ENCODE measurements at regions not wholly inside any gene's neighbourhood (a gene's known extent, or its start where the extent isn't known, plus 50 kb on each side); places are given as distances from the start of the nearest gene placed in this dataset.

DNA sequence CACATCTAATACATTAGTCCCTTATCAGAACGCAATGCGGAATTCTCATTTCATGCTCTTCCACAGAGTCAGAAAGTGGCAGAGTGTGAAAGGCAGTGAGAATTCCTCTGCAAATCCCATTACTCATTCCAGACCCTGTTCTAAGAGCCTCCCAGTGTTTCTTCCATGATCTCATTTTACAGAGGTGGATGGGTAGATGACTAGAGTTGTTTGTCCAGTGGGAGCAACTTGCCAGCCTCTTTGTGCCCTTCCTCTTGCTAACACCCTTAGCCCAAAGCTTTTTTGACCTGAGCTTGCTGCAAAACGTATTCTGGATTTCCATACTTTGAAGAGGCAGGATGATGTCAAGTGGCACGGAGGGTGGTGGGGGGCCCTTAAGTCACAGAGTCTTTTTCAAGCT is 467.7 kb upstream of the RGPD4 start:
- no peak for DNase-seq (ENCODE audit: low read depth in 4 of 4, low spot score in 2 of 4)

DNA sequence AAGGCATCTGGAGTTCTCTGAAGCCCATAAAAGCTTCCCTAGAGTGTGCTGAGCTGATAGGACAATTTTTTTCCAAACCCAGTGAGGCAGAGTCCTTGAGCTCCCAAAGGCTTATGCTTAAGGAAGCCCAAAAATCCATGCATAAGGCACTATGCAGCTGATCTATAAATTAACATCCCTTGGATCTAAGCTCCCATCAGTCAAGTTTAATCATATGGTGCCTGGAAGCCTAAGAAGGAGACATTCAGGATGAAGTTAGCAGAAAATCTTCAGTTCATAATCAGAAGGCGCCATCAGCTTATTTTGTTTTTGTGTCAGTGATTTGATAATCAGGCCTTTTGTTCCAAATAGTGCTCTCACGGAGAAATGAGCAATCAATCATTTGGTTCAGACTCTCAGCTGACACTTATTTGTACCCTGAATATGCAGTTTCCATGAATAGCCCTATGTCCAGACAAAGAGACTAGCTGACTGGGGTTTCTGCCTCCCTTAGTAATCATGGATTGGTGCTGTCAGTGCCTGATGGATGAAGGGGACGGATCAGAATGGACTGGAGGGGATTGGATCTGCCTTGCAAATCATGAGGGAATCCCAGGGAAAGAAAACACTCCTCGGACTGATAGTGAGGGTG is 464.8 kb upstream of the RGPD4 start:
- no peak for DNase-seq (ENCODE audit: low read depth in 4 of 4, low spot score in 2 of 4)

DNA sequence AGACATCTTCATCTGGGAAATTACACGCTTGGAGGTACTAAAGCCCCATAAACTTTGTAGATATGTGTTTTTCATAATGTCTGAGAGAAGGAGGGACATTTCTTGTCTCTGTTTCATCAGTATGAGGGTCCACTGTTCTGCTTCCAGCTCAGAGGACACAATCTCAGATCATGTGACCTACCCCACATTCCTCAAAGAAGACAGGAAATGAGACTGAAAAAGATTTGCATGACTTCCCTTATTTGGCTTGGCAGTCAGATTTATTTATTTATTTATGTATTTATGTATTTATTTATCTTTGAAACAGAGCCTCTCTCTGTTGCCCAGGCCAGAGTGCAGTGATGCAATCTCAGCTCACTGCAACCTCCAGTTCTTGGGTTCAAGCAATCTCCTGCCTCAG is 463.7 kb upstream of the RGPD4 start:
- no peak for DNase-seq (ENCODE audit: low read depth in 4 of 4, low spot score in 2 of 4)

GRCh38 chr2:107363806-107364205 is 462.9 kb upstream of the RGPD4 start:
- DNase-seq (ENCODE audit: low read depth in 4 of 4, low spot score in 2 of 4) = no peak

- no peak for DNase-seq (ENCODE audit: low read depth in 4 of 4, low spot score in 2 of 4)
Observed at GRCh38 chr2:107364361-107364950, 462.2 kb upstream of the RGPD4 start.

DNA sequence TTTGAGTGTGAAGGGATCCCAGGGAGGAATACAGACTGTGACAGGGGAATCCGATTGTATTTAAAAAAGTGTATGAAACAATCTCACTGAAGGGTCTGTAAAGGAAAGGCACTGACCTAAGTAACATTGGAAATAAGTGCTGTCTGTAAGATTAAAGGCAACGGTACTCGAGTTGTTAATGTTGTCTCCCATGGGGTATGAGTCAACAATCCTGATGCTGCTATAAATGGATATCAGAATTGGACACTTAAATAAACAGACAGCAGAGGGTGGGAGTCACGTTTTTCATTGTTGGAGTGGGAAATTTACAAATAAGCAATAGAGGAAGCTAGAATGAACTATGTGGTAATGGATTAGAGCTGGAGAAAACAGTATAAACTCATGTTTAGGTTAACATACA is 452.4 kb upstream of the RGPD4 start:
- no peak for DNase-seq (ENCODE audit: low read depth in 4 of 4, low spot score in 2 of 4)

DNA sequence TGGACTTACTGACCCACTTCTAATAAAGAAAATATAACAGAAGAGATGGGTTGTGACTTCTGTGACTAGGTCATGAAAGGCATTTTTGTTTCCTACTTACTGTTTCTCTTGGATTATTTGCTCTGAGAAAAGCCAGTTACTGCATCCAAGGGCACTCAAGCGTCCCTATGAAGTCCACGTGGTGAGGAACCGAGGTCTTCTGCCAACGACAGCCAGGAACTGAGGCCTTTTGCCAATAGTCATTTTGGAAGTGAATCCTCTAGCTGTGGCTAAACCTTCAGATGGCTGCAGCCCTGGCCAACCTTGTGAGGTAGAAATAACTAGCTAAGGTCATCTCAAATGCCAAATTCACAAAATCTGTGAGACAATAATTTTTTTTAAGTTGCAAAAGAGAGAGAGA is 449.8 kb upstream of the RGPD4 start:
- DNase-seq (ENCODE audit: low read depth in 4 of 4, low spot score in 2 of 4) = no peak

- DNase-seq (ENCODE audit: low read depth in 4 of 4, low spot score in 2 of 4) = no peak
Observed at GRCh38 chr2:107380912-107381311, 445.8 kb upstream of the RGPD4 start.

DNA sequence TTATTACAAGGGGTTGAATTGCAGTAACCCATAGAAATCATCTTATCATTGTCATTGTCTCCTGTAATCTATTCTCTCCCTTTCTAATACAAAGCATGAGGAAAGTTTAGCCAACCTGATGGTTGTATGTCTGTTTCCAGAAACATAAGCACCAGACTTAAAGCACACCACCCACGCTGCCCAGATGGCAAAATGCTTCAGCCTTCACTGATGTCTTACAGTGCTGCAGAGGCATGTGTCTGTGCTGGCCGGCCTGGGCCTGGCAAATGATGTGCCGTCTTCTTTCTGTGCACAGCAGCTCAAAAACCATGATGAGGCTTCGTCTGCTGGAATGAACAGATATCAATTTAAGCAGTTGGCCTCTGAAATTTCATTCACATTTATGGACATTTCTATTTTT is 443.0 kb upstream of the RGPD4 start:
- DNase-seq (ENCODE audit: low read depth in 4 of 4, low spot score in 2 of 4) = no peak

- DNase-seq (ENCODE audit: low read depth in 4 of 4, low spot score in 2 of 4) = no peak
Observed at GRCh38 chr2:107384422-107384821, 442.3 kb upstream of the RGPD4 start.

GRCh38 chr2:107385921-107386320 is 440.8 kb upstream of the RGPD4 start:
- no peak for DNase-seq (ENCODE audit: low read depth in 4 of 4, low spot score in 2 of 4)

DNA sequence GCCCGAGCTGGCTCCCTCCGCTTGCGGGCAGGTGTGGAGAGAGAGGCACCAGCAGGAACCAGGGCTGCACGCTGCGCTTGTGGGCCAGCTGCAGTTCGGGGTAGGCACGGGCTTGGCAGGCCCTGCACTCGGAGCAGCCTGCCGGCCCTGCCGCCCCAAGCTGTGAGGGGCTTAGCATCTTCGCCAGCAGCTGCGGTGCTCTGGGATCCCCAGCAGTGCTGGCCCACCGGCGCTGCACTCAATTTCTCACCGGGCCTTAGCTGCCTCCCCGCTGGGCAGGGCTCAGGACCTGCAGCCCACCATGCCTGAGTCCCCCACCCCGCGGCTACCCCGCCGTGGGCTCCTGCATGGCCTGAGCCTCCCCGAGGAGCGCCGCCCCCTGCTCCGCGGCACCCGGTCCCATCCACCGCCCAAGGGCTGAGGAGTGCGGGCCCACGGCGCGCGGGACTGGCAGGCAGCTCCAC is 434.4 kb upstream of the RGPD4 start:
- DNase-seq (ENCODE audit: low read depth in 4 of 4, low spot score in 2 of 4) = no peak

DNA sequence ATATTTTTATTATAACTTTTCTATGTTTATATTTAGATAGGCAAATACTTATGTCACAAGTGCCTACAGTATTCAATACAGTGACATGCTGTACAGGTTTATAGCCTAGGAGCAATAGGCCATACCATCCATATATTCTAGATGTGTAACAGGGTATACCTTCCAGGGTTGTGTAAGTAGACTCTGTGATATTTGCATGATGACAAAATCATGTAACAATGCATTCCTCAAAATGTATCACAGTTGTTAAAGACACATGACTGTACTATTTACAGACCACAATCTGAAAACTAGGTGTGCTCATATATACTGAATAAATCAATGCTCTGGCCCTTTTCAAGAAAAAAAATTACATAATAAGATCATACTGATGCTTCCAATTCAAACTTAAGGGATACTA is 433.2 kb upstream of the RGPD4 start:
- no peak for DNase-seq (ENCODE audit: low read depth in 4 of 4, low spot score in 2 of 4)

DNA sequence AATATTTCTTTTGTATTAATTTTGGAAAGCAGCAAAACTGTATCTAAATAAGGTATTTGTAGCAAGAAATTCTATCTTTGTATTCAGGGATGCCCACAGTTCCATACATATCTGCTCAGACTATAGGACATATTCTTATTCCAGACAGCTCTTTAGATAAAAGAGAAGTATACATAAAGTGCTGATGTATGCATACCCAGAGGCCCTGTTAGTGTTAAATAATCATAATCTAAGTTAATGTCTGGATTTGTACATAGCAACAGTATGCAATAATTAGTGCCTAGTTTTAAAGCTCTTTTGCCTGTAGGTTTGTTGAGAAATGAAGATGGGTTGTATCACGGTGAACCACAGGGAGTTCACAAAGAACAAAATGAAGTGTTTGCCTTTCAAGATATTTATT is 428.0 kb upstream of the RGPD4 start:
- no peak for DNase-seq (ENCODE audit: low read depth in 4 of 4, low spot score in 2 of 4)

- no peak for DNase-seq (ENCODE audit: low read depth in 4 of 4, low spot score in 2 of 4)
Observed at GRCh38 chr2:107402330-107402729, 424.4 kb upstream of the RGPD4 start.

- no peak for DNase-seq (ENCODE audit: low read depth in 4 of 4, low spot score in 2 of 4)
Observed at GRCh38 chr2:107405261-107405660, 421.4 kb upstream of the RGPD4 start.

GRCh38 chr2:107407017-107407416 is 419.7 kb upstream of the RGPD4 start:
- no peak for DNase-seq (ENCODE audit: low read depth in 4 of 4, low spot score in 2 of 4)

GRCh38 chr2:107407974-107408373 is 418.7 kb upstream of the RGPD4 start:
- no peak for DNase-seq (ENCODE audit: low read depth in 4 of 4, low spot score in 2 of 4)

DNA sequence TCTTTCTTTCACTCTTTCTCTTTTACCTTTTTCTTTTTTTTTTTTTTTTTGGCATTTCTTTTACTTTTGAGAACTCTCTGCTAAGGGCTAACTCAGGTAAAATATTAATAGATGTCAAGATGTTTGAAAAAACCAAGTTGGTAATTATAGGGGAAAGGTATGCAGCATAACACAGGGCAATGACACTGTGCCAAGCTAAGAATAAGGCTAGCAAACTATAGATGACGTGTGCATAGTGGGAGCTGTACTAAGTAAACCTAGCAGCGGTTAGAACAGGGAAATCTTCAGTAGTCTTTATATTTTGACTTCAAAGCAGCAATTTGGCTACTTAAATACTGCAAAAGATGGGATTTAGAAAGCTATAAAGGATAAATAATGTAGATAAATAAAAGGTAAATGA is 415.4 kb upstream of the RGPD4 start:
- no peak for DNase-seq (ENCODE audit: low read depth in 4 of 4, low spot score in 2 of 4)

DNA sequence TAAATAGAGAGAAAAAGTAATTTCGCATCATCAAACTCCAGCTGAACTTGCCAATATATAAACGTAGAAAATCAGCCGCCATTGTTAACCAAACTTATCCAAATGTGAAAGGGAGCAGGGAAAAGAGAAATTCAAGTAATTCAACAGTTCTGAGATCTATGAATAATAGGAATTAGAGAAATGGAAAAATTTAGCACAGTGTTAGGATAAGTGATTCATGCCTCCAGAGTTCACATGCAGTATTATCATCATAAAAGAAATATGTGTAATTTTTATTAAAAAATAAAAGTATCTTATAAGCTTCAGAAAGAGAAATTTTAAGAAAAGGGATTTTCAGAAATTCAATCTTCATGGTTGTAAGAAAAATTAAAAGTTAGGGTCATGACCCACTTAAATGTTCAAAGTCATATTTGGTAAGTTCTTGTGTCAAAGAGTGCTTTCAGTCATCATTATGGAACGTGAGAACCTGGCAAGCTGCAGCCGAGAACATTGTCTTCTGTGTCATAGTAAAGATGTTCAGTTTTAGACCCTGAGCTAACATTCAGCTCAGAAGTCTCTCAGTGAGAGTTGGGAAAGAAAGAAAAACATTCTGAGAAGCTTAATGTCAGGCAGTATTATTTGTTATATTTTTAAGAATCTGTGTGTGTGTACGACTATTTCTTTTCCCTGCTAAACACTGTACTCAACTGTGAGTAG is 414.3 kb upstream of the RGPD4 start:
- no peak for DNase-seq (ENCODE audit: low read depth in 4 of 4, low spot score in 2 of 4)

GRCh38 chr2:107412981-107413380 is 413.7 kb upstream of the RGPD4 start:
- DNase-seq (ENCODE audit: low read depth in 4 of 4, low spot score in 2 of 4) = no peak

GRCh38 chr2:107414376-107414775 is 412.3 kb upstream of the RGPD4 start:
- no peak for DNase-seq (ENCODE audit: low read depth in 4 of 4, low spot score in 2 of 4)

All from left renal cortex interstitium (tissue), 4 donors.